KMS-11 (cell line): ENCODE measurements at regions not wholly inside any gene's neighbourhood (a gene's known extent, or its start where the extent isn't known, plus 50 kb on each side); places are given as distances from the start of the nearest gene placed in this dataset.

Source experiments
- H2AFZ ChIP-seq: fragments of 200-600 bp; sonication (generic); 2 replicates; pipeline ENCODE4 v1.6.1; 2016; ENCODE audit warnings: antibody characterized with exemption, mixed run types, low read depth
- H3K27ac ChIP-seq: fragments of 200-600 bp; sonication (generic); 2 replicates; pipeline ENCODE4 v1.6.1; 2016; ENCODE audit warnings: mild to moderate bottlenecking, mixed run types
- H3K27me3 ChIP-seq: fragments of 200-600 bp; sonication (generic); 2 replicates; pipeline ENCODE4 v1.6.1; 2017; ENCODE audit warnings: mild to moderate bottlenecking, low read depth, mixed run types, moderate library complexity; ENCODE audit not compliant: insufficient read depth
- H3K36me3 ChIP-seq: fragments of 200-600 bp; sonication (generic); 2 replicates; pipeline ENCODE4 v1.6.1; 2017; ENCODE audit warnings: mild to moderate bottlenecking, mixed run types; ENCODE audit not compliant: insufficient read depth
- H3K4me1 ChIP-seq: fragments of 200-600 bp; sonication (generic); 2 replicates; pipeline ENCODE4 v1.6.1; 2016; ENCODE audit warnings: mild to moderate bottlenecking, low read depth, mixed run types; ENCODE audit not compliant: poor library complexity, severe bottlenecking
- H3K4me2 ChIP-seq: fragments of 200-600 bp; sonication (generic); 2 replicates; pipeline ENCODE4 v1.7.0; 2016; ENCODE audit warnings: mild to moderate bottlenecking, mixed run types
- H3K4me3 ChIP-seq: fragments of 200-600 bp; sonication (generic); IDR thresholded peaks from 2 replicates; pipeline ENCODE4 v1.6.1; 2017; ENCODE audit warnings: low read depth, low read length, mixed read lengths; ENCODE audit not compliant: insufficient read depth
- H3K79me2 ChIP-seq: fragments of 200-600 bp; sonication (generic); 2 replicates; pipeline ENCODE4 v1.6.1; 2016; ENCODE audit warnings: low read depth, mixed run types; ENCODE audit not compliant: insufficient read depth
- H3K9ac ChIP-seq: fragments of 200-600 bp; sonication (generic); 2 replicates; pipeline ENCODE4 v1.6.1; 2016; ENCODE audit warnings: mild to moderate bottlenecking, mixed run types
- H4K20me1 ChIP-seq: fragments of 200-600 bp; sonication (generic); 2 replicates; pipeline ENCODE4 v1.6.1; 2016; ENCODE audit warnings: mild to moderate bottlenecking, mixed run types; ENCODE audit not compliant: insufficient read depth
- CTCF ChIP-seq: fragments of 200-600 bp; sonication (generic); conservative IDR thresholded peaks from 2 replicates; pipeline ENCODE4 v1.6.1; 2017; ENCODE audit warnings: low read depth, mild to moderate bottlenecking, antibody characterized with exemption, low read length, moderate library complexity, mixed read lengths

- Histone ChIP-seq H3K27me3 (no peaks in the 10 kb centered on the region), H3K4me3 (no peak overlapping the region), H2AFZ (no peak overlapping the region), H3K79me2 (no peaks in the 10 kb centered on the region), H3K27ac (no peak overlapping the region), H3K36me3 (no peaks in the 10 kb centered on the region), H3K9ac (no peak overlapping the region), H3K4me2 (no peak overlapping the region), H4K20me1 (no peaks in the 10 kb centered on the region), H3K4me1 (peaks cover 14% of the 10 kb centered on the region)
- TF ChIP-seq CTCF: no peak
These were observed 81.3 kb upstream of the PRR16 start for GRCh38 chr5:120382833-120383232.

GRCh38 chr5:120386981-120387380, 77.1 kb upstream of the PRR16 start:
- no peaks in the 10 kb centered on the region for H4K20me1 ChIP-seq
- no peak for TF ChIP-seq CTCF
- no peak overlapping the region for H2AFZ ChIP-seq
- no peaks in the 10 kb centered on the region for H3K79me2 ChIP-seq
- no peaks in the 10 kb centered on the region for H3K27me3 ChIP-seq
- no peak overlapping the region for H3K9ac ChIP-seq
- no peak overlapping the region for H3K4me2 ChIP-seq
- H3K27ac ChIP-seq: no peak overlapping the region
- H3K4me3 ChIP-seq: no peak overlapping the region
- peaks cover 29% of the 10 kb centered on the region for H3K4me1 ChIP-seq
- no peaks in the 10 kb centered on the region for H3K36me3 ChIP-seq

- Histone ChIP-seq H3K4me2 (peak overlapping the region; percentile 33), H3K4me3 (no peak overlapping the region), H3K36me3 (no peaks in the 10 kb centered on the region), H2AFZ (no peak overlapping the region; the same call in 1 of the 2 replicates), H3K79me2 (no peaks in the 10 kb centered on the region), H3K27ac (peak overlapping the region; percentile 25), H4K20me1 (no peaks in the 10 kb centered on the region), H3K9ac (no peak overlapping the region), H3K27me3 (no peaks in the 10 kb centered on the region), H3K4me1 (peaks cover 29% of the 10 kb centered on the region)
- no peak for TF ChIP-seq CTCF
These were observed 75.9 kb upstream of the PRR16 start for GRCh38 chr5:120388016-120388781.

GRCh38 chr5:120394259-120394658, 69.8 kb upstream of the PRR16 start:
- no peak overlapping the region for H3K27ac ChIP-seq
- no peak overlapping the region for H3K4me3 ChIP-seq
- no peak overlapping the region for H3K9ac ChIP-seq
- no peak for TF ChIP-seq CTCF
- H2AFZ ChIP-seq: no peak overlapping the region
- H3K79me2 ChIP-seq: no peaks in the 10 kb centered on the region
- H4K20me1 ChIP-seq: no peaks in the 10 kb centered on the region
- no peaks in the 10 kb centered on the region for H3K36me3 ChIP-seq
- no peak overlapping the region for H3K4me2 ChIP-seq
- peaks cover under 1% of the 10 kb centered on the region for H3K4me1 ChIP-seq
- no peaks in the 10 kb centered on the region for H3K27me3 ChIP-seq
